GM19023 (cell line): ENCODE measurements at regions not wholly inside any gene's neighbourhood (a gene's known extent, or its start where the extent isn't known, plus 50 kb on each side); places are given as distances from the start of the nearest gene placed in this dataset.
A peak's percentile ranks its signal among the peaks of the same experiment; 100 is the strongest.
"Not testable (repeated sequence)": the region's sequence is repeated elsewhere in the genome, so short reads cannot be mapped to it uniquely, and the experiment has no call there.

Experiments used
- ATAC-seq: cut with Tn5 transposase; IDR thresholded peaks from one replicate; pipeline ENCODE4 v1.9.1; 2021; ENCODE audit warnings: mild to moderate bottlenecking, moderate library complexity; ENCODE audit not compliant: unreplicated experiment

- ATAC-seq, result not testable (repeated sequence)
Measured at GRCh38 chr2:111439237-111439636, 318.5 kb downstream of the BCL2L11 start.

GRCh38 chr2:111441614-111442013 lies 320.9 kb downstream of the BCL2L11 start:
- ATAC-seq, result not testable (repeated sequence)

GRCh38 chr2:111442767-111443454 lies 322.2 kb downstream of the BCL2L11 start:
- ATAC-seq, result not testable (repeated sequence)

GRCh38 chr2:111444516-111444915 lies 323.8 kb downstream of the BCL2L11 start:
- ATAC-seq, result not testable (repeated sequence)

- not testable (repeated sequence) for ATAC-seq
Measured at GRCh38 chr2:111445191-111445929, 324.6 kb downstream of the BCL2L11 start.

GRCh38 chr2:111445941-111446340 lies 325.2 kb downstream of the BCL2L11 start:
- ATAC-seq, result not testable (repeated sequence)

GRCh38 chr2:111447482-111447881 lies 326.8 kb downstream of the BCL2L11 start:
- ATAC-seq, result not testable (repeated sequence)

- ATAC-seq, result not testable (repeated sequence)
Measured at GRCh38 chr2:111448796-111449195, 328.1 kb downstream of the BCL2L11 start.

- ATAC-seq, result not testable (repeated sequence)
Measured at GRCh38 chr2:111450526-111450925, 329.8 kb downstream of the BCL2L11 start.

GRCh38 chr2:111451692-111452199 lies 331.0 kb downstream of the BCL2L11 start:
- ATAC-seq, result not testable (repeated sequence)

GRCh38 chr2:111452208-111452607 lies 331.5 kb downstream of the BCL2L11 start:
- ATAC-seq, result not testable (repeated sequence)

GRCh38 chr2:111453308-111453707 lies 332.6 kb downstream of the BCL2L11 start:
- ATAC-seq, result not testable (repeated sequence)

GRCh38 chr2:111453816-111454215 lies 333.1 kb downstream of the BCL2L11 start:
- ATAC-seq, result not testable (repeated sequence)

- ATAC-seq, result peak; percentile 79
Measured at GRCh38 chr2:111454404-111454803, 333.7 kb downstream of the BCL2L11 start.

GRCh38 chr2:111455016-111456015 lies 334.6 kb downstream of the BCL2L11 start:
- not testable (repeated sequence) for ATAC-seq

- not testable (repeated sequence) for ATAC-seq
Measured at GRCh38 chr2:111457191-111457590, 336.5 kb downstream of the BCL2L11 start.

GRCh38 chr2:111460901-111461300 lies 340.2 kb downstream of the BCL2L11 start:
- not testable (repeated sequence) for ATAC-seq

GRCh38 chr2:111461831-111462230 lies 341.1 kb downstream of the BCL2L11 start:
- not testable (repeated sequence) for ATAC-seq

- ATAC-seq, result not testable (repeated sequence)
Measured at GRCh38 chr2:111462572-111462971, 341.9 kb downstream of the BCL2L11 start.

- ATAC-seq, result not testable (repeated sequence)
Measured at GRCh38 chr2:111463238-111463848, 342.6 kb downstream of the BCL2L11 start.
